ENCODE measurements at regions not wholly inside any gene's neighbourhood (a gene's known extent, or its start where the extent isn't known, plus 50 kb on each side); places are given as distances from the start of the nearest gene placed in this dataset.

- no peak for TF ChIP-seq POLR2AphosphoS5 (IDR thresholded peaks at IDR 0.05)
- TF ChIP-seq, protein P1, sequence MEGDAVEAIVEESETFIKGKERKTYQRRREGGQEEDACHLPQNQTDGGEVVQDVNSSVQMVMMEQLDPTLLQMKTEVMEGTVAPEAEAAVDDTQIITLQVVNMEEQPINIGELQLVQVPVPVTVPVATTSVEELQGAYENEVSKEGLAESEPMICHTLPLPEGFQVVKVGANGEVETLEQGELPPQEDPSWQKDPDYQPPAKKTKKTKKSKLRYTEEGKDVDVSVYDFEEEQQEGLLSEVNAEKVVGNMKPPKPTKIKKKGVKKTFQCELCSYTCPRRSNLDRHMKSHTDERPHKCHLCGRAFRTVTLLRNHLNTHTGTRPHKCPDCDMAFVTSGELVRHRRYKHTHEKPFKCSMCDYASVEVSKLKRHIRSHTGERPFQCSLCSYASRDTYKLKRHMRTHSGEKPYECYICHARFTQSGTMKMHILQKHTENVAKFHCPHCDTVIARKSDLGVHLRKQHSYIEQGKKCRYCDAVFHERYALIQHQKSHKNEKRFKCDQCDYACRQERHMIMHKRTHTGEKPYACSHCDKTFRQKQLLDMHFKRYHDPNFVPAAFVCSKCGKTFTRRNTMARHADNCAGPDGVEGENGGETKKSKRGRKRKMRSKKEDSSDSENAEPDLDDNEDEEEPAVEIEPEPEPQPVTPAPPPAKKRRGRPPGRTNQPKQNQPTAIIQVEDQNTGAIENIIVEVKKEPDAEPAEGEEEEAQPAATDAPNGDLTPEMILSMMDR (IDR thresholded peaks at IDR 0.05), result no peak
- TF ChIP-seq POLR2A (IDR thresholded peaks at IDR 0.05), result no peak
- no peak for TF ChIP-seq EP300 (IDR thresholded peaks at IDR 0.05)
These were observed 78.0 kb upstream of the TNS3 start for GRCh38 chr7:47659664-47660462.
